HepG2 (cell line): ENCODE measurements at regions not wholly inside any gene's neighbourhood (a gene's known extent, or its start where the extent isn't known, plus 50 kb on each side); places are given as distances from the start of the nearest gene placed in this dataset.

Experiments used
- ATAC-seq: fragments of 200-7000 bp; cut with Tn5 transposase; 3 replicates; pipeline ENCODE4 v1.9.1; 2020; ENCODE audit warnings: mild to moderate bottlenecking, moderate library complexity
- BruUV-seq: library from RNA; stranded (reverse); fragments of 400-500 nt; replicated peaks from 2 replicates; lab custom pipeline; 2021; lab: Mats Ljungman, UMichigan
- CTCF ChIA-PET: fragments of 300-600 bp; formaldehyde crosslinking; extraction: SDS; loops from one replicate; lab custom pipeline; 2021; ENCODE audit warnings: low total read pairs, inconsistent platforms, low intra/inter-chr PET ratio; lab: Yijun Ruan, JAX
- POLR2A ChIA-PET: fragments of 350-600 bp; sonication (Branson Sonifier 250); formaldehyde crosslinking; loops from one replicate; lab custom pipeline; 2020; ENCODE audit warnings: antibody characterized with exemption, inconsistent platforms; lab: Yijun Ruan, JAX
- DNase-seq: peaks from one replicate; pipeline ENCODE4 v3.0.0-alpha.2; 2015; ENCODE audit warnings: low spot score
- FAIRE-seq: peaks from 3 replicates; lab custom pipeline; 2011; peaks lifted over from hg19 to GRCh38; lab: Jason Lieb, UNC
- H2AFZ ChIP-seq: one replicate; pipeline ENCODE4 v1.6.1; 2011; ENCODE audit warnings: low read length, inconsistent platforms
- H3K27ac ChIP-seq: fragments of 300-600 bp; 3 replicates; pipeline ENCODE4 v1.8.0; 2011; ENCODE audit warnings: mixed run types, mild to moderate bottlenecking, mixed read lengths, low read length, inconsistent platforms; ENCODE audit not compliant: insufficient read depth; ENCODE audit errors: extremely low read length
- H3K27me3 ChIP-seq, 2 experiments: fragments of 200-600 bp in 1 of 2; 2 replicates in 1 of 2; 3 replicates in 1 of 2; pipeline versions ENCODE4 v1.6.0 to v1.8.0; 2011; ENCODE audit warnings: low read length in 2 of 2, mild to moderate bottlenecking in 2 of 2, moderate library complexity in 2 of 2, inconsistent platforms in 1 of 2; ENCODE audit not compliant: insufficient read depth in 2 of 2, control insufficient read depth in 1 of 2
- H3K36me3 ChIP-seq, 2 experiments: fragments of 200-600 bp in 1 of 2; replicated peaks in 1 of 2; 2 replicates in 1 of 2; 3 replicates in 1 of 2; pipeline versions ENCODE4 v1.5.1 to v1.8.0; 2011; ENCODE audit warnings: low read length in 2 of 2, inconsistent platforms in 1 of 2; ENCODE audit not compliant: insufficient read depth in 2 of 2, control insufficient read depth in 1 of 2
- H3K4me1 ChIP-seq: 2 replicates; pipeline ENCODE4 v1.5.1; 2012; ENCODE audit warnings: low read length, inconsistent platforms; ENCODE audit not compliant: insufficient read depth
- H3K4me2 ChIP-seq: 2 replicates; pipeline ENCODE4 v1.6.0; 2011; ENCODE audit warnings: low read depth, low read length, inconsistent platforms
- H3K4me3 ChIP-seq, 3 experiments: fragments of 200-600 bp in 1 of 3; sonication (generic), shearing (Covaris generic) in 1 of 3; replicated peaks in 1 of 3; 2 replicates each; pipeline ENCODE4 v1.5.1; 2011 to 2016; ENCODE audit warnings: low read length in 3 of 3, inconsistent platforms in 2 of 3, low read depth in 2 of 3, mild to moderate bottlenecking in 2 of 3, control low read depth in 1 of 3, mixed read lengths in 1 of 3; ENCODE audit not compliant: insufficient read depth in 1 of 3
- H3K79me2 ChIP-seq: one replicate; pipeline ENCODE4 v1.6.1; 2011; ENCODE audit warnings: low read length, inconsistent platforms; ENCODE audit not compliant: insufficient read depth
- H3K9ac ChIP-seq: 2 replicates; pipeline ENCODE4 v1.6.0; 2011; ENCODE audit warnings: mild to moderate bottlenecking, low read depth, low read length, inconsistent platforms; ENCODE audit not compliant: insufficient read depth
- H3K9me3 ChIP-seq: 2 replicates; pipeline ENCODE4 v1.5.1; 2012; ENCODE audit warnings: mild to moderate bottlenecking, low read length
- H4K20me1 ChIP-seq: 2 replicates; pipeline ENCODE4 v1.6.0; 2011; ENCODE audit warnings: inconsistent platforms, mild to moderate bottlenecking, low read length, moderate library complexity; ENCODE audit not compliant: insufficient read depth
- GATAD1 ChIP-seq: IDR thresholded peaks from 2 replicates; pipeline ENCODE4 v1.6.1; 2016; ENCODE audit warnings: missing genetic modification reagents, missing compliant biosample characterization
- HNRNPK ChIP-seq: fragments of 200-400 bp; formaldehyde crosslinking; IDR thresholded peaks from 2 replicates; pipeline ENCODE4 v1.6.1; 2018; ENCODE audit warnings: low read length, low read depth, moderate library complexity, mild to moderate bottlenecking; ENCODE audit not compliant: poor library complexity, severe bottlenecking
- IKZF4 ChIP-seq: sonication (generic); formaldehyde crosslinking; IDR thresholded peaks from 2 replicates; pipeline ENCODE4 v1.5.1; 2020; ENCODE audit warnings: borderline replicate concordance, mild to moderate bottlenecking, low read depth, missing genetic modification reagents; ENCODE audit errors: not compliant biosample characterization
- PAX8 ChIP-seq: sonication (generic); formaldehyde crosslinking; IDR thresholded peaks from 2 replicates; pipeline ENCODE4 v1.8.0; 2022; ENCODE audit warnings: mild to moderate bottlenecking, missing genetic modification reagents, borderline replicate concordance
- PAXIP1 ChIP-seq: sonication (generic); formaldehyde crosslinking; conservative IDR thresholded peaks from 2 replicates; pipeline ENCODE4 v1.4.0; 2020; ENCODE audit warnings: mild to moderate bottlenecking, missing genetic modification reagents, moderate library complexity
- PLRG1 ChIP-seq: fragments of 450-650 bp; conservative IDR thresholded peaks from 2 replicates; pipeline ENCODE4 v1.6.1; 2016
- PRDM10 ChIP-seq: sonication (generic); formaldehyde crosslinking; IDR thresholded peaks from 2 replicates; pipeline ENCODE4 v1.4.0; 2020; ENCODE audit warnings: low read depth, missing genetic modification reagents
- THAP11 ChIP-seq: IDR thresholded peaks from 2 replicates; pipeline ENCODE4 v1.6.1; 2016; ENCODE audit warnings: missing biosample characterization, missing genetic modification reagents
- THYN1 ChIP-seq: sonication (generic); formaldehyde crosslinking; IDR thresholded peaks from 2 replicates; pipeline ENCODE4 v1.8.1; 2023; ENCODE audit warnings: low read depth, mild to moderate bottlenecking, moderate library complexity, missing genetic modification reagents, borderline replicate concordance
- TOPORS ChIP-seq: sonication (generic); formaldehyde crosslinking; IDR thresholded peaks from 2 replicates; pipeline ENCODE4 v1.8.0; 2023; ENCODE audit warnings: mild to moderate bottlenecking, missing genetic modification reagents
- ZFP36 ChIP-seq: fragments of 150-350 bp; IDR thresholded peaks from 2 replicates; pipeline ENCODE4 v1.6.1; 2018; ENCODE audit warnings: borderline replicate concordance, low read length, low read depth; ENCODE audit not compliant: partially characterized antibody
- ZNF225 ChIP-seq: sonication (generic); formaldehyde crosslinking; IDR thresholded peaks from 2 replicates; pipeline ENCODE4 v1.4.0; 2020; ENCODE audit warnings: mild to moderate bottlenecking, missing genetic modification reagents
- ZNF260 ChIP-seq: sonication (generic); formaldehyde crosslinking; IDR thresholded peaks from 2 replicates; pipeline ENCODE4 v1.4.0; 2020; ENCODE audit warnings: missing genetic modification reagents, low read depth, mild to moderate bottlenecking, borderline replicate concordance
- ZNF431 ChIP-seq: sonication (generic); formaldehyde crosslinking; IDR thresholded peaks from 2 replicates; pipeline ENCODE4 v1.9.0; 2022; ENCODE audit warnings: missing genetic modification reagents, low read depth, mild to moderate bottlenecking, borderline replicate concordance
- ZNF558 ChIP-seq: sonication (generic); formaldehyde crosslinking; IDR thresholded peaks from 2 replicates; pipeline ENCODE4 v1.9.0; 2022; ENCODE audit warnings: mild to moderate bottlenecking, missing genetic modification reagents, borderline replicate concordance
- WGBS: methylation state at CpG from one replicate; pipeline ENCODE4 v1.1.6; 2017; ENCODE audit warnings: low lambda C conversion rate; 5-methylcytosine and 5-hydroxymethylcytosine counted together
- in situ Hi-C: cut with HindIII; loops from 2 replicates; pipeline ENCODE4 v1.10.0; 2017; ENCODE audit warnings: low pct_unique_long_range_greater_than_20kb; ENCODE audit not compliant: extremely low pct_ligation_motif_present
- intact Hi-C: fragments of 100-400 bp; cut with micrococcal nuclease; formaldehyde crosslinking; loops from one replicate; pipeline ENCODE4 v1.10.0; 2022; ENCODE audit not compliant: unreplicated experiment

- WGBS = 78% methylated on average over 10 of the region's 10 CpGs
- no peak for TF ChIP-seq THAP11 (CRISPR knock-in tag)
- TF ChIP-seq PAXIP1 (CRISPR knock-in tag) = no peak
- no peak for TF ChIP-seq ZNF431 (CRISPR knock-in tag)
- no peak for TF ChIP-seq PAX8 (CRISPR knock-in tag)
- TF ChIP-seq PRDM10 (CRISPR knock-in tag) = no peak
- TF ChIP-seq ZFP36 = no peak
- no peak for TF ChIP-seq ZNF225 (CRISPR knock-in tag)
- TF ChIP-seq TOPORS = no peak
- no peak for TF ChIP-seq THYN1 (CRISPR knock-in tag)
- TF ChIP-seq PLRG1 = no peak
- no peak for TF ChIP-seq IKZF4 (CRISPR knock-in tag)
- no peak for TF ChIP-seq ZNF260
- no peak for TF ChIP-seq GATAD1 (CRISPR knock-in tag)
- no peak for TF ChIP-seq HNRNPK
- TF ChIP-seq ZNF558 (CRISPR knock-in tag) = no peak
- ATAC-seq = no peak
- H3K4me2 ChIP-seq = no peak overlapping the region
- FAIRE-seq = no peak
- intact Hi-C loops (no loop called here), in situ Hi-C loops (no loop called here)
- no peak overlapping the region for H3K27ac ChIP-seq
- BruUV-seq = no TSS peak
- no peaks in the 10 kb centered on the region for H3K9me3 ChIP-seq
- H3K4me1 ChIP-seq = peaks cover 38% of the 10 kb centered on the region
- ChIA-PET POLR2A (no interaction called here), CTCF (no interaction called here)
- DNase-seq = no peak
- H2AFZ ChIP-seq = no peak overlapping the region
- H4K20me1 ChIP-seq = no peaks in the 10 kb centered on the region
- no peaks in the 10 kb centered on the region for H3K36me3 ChIP-seq
- H3K79me2 ChIP-seq = no peaks in the 10 kb centered on the region
- H3K4me3 ChIP-seq = no peak overlapping the region
- no peak overlapping the region for H3K9ac ChIP-seq
- no peaks in the 10 kb centered on the region for H3K27me3 ChIP-seq
Observed at GRCh38 chr21:38972078-38972477, 166.3 kb downstream of the ETS2 start.
